Natural killer cell treated with Interleukin-12 subunit alpha and Interleukin-12 subunit beta and Interleukin-15 and Interleukin-18, amount 100 ng/mL, for 72 hours (primary cell): ENCODE measurements at regions not wholly inside any gene's neighbourhood (a gene's known extent, or its start where the extent isn't known, plus 50 kb on each side); places are given as distances from the start of the nearest gene placed in this dataset.
"Not testable (repeated sequence)": the region's sequence is repeated elsewhere in the genome, so short reads cannot be mapped to it uniquely, and the experiment has no call there.

Experiments used
- ATAC-seq, 2 donors: fragments of 150-1000 bp; cut with Tn5 transposase in 1 of 2; sonication (Bioruptor Pico), chemical (Tn5 transposase) in 1 of 2; 2 replicates each; pipeline ENCODE4 v1.10.0; 2021
- DNase-seq: peaks from one replicate; pipeline ENCODE4 v3.0.0; 2022; ENCODE audit warnings: low spot score
- H3K27ac Mint-ChIP-seq, 2 donors: 1 replicate in 1 of 2; 2 replicates in 1 of 2; pipeline ENCODE4 v1.8.0; 2022; ENCODE audit warnings: mixed read lengths in 2 of 2, mild to moderate bottlenecking in 1 of 2, moderate library complexity in 1 of 2
- H3K27me3 Mint-ChIP-seq, 2 donors: 1 replicate in 1 of 2; 2 replicates in 1 of 2; pipeline ENCODE4 v1.8.0; 2022; ENCODE audit warnings: mixed read lengths in 2 of 2
- H3K36me3 Mint-ChIP-seq: one replicate; pipeline ENCODE4 v1.8.0; 2022; ENCODE audit warnings: mixed read lengths
- H3K4me1 Mint-ChIP-seq, 2 donors: 1 replicate in 1 of 2; 2 replicates in 1 of 2; pipeline ENCODE4 v1.8.0; 2022; ENCODE audit warnings: low read depth in 2 of 2, mixed read lengths in 2 of 2, mild to moderate bottlenecking in 1 of 2
- H3K4me3 Mint-ChIP-seq: one replicate; pipeline ENCODE4 v1.8.0; 2022; ENCODE audit warnings: mixed read lengths
- H3K9me3 Mint-ChIP-seq: 2 replicates; pipeline ENCODE4 v1.8.0; 2022; ENCODE audit warnings: mixed read lengths

DNA sequence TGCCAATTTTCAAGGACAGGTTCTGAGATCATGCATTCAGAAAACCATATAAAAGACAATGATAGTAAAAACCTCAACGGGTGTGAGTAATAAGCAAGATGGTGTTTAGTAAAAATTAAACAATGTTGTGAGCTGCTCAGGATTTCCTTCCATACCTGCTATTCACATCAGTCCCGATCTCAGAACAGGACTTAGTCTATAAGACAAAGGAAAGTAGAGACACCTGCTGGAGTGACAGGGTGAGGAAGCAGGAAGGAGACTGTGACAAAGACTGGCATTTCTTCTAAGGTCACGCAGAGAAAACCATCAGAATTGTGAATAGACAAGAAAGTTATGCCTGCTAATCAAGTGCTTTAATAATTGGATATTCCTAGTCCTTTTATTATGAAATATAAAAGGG, 648.0 kb downstream of the DACH1 start:
- H3K27ac Mint-ChIP-seq: no peak overlapping the region
- H3K27me3 Mint-ChIP-seq: no peaks in the 10 kb centered on the region
- no peaks in the 10 kb centered on the region for H3K36me3 Mint-ChIP-seq
- no peaks in the 10 kb centered on the region for H3K4me1 Mint-ChIP-seq
- H3K4me3 Mint-ChIP-seq: no peak overlapping the region
- H3K9me3 Mint-ChIP-seq: peaks cover 10% of the 10 kb centered on the region
- no peak for DNase-seq
- ATAC-seq: no peak

DNA sequence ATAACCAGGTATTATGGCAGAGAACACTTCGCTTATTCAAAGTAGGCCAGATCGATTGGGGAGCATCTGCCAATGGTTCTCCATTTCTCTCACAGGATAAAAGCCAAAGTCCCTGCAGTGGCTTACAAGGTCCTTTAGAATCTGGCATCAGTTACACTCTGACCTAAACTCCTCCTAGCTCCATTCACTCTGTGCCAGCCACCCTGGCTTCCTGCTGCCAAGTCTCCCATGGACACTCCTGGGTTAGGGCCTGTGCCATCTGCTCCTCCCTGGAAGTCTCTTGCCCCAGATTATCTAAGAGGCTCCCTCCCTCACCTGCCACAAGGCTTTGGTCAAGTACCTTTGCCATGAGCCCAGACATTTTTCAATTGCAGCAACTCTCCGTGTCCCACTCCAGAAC, 649.2 kb downstream of the DACH1 start:
- no peaks in the 10 kb centered on the region for H3K27me3 Mint-ChIP-seq
- H3K27ac Mint-ChIP-seq: no peak overlapping the region
- H3K4me1 Mint-ChIP-seq: no peaks in the 10 kb centered on the region
- H3K36me3 Mint-ChIP-seq: no peaks in the 10 kb centered on the region
- DNase-seq (no peak), ATAC-seq (no peak)
- no peak overlapping the region for H3K4me3 Mint-ChIP-seq
- H3K9me3 Mint-ChIP-seq: peaks cover 6% of the 10 kb centered on the region

DNA sequence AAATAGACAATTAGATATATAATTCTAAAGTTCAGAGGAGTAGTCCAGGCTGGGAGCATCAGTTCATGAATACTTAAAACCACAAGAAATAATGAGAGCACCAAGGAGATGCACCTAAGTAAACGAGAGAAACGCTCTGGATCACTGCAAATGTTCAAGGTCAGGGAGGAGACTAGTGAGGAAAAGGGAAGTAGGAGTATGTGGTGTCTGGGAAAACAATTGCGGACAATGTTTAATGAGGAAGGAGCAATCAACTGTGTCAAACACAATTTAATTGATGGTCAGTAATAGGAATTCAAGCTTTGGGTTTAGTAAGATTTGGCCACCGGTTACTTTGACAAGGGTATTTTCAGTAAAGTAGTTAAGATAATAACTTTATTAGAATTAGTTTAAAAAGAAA, 652.2 kb downstream of the DACH1 start:
- Mint-ChIP-seq H3K36me3 (no peaks in the 10 kb centered on the region), H3K27ac (no peak overlapping the region), H3K4me3 (no peak overlapping the region), H3K9me3 (peaks cover 9% of the 10 kb centered on the region), H3K27me3 (no peaks in the 10 kb centered on the region), H3K4me1 (no peaks in the 10 kb centered on the region)
- ATAC-seq (no peak), DNase-seq (no peak)

DNA sequence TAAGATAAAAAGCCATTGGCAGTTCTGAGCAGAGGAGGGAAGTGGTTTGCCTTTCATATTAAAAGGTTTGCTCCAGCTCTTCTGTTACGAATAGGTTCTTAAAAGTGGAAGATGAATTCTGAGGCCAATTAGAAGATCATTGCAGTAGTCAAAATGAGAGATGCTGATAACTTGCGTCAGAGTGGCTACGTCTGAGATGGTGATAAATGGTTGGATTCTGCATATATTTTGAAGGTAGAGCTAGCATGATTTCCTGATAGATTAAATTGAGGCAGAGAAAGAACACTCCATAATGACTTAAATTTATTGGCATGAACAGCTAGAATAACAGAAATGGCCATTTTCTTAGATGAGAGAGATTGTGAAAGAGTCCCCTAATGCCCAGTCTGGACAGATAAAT, 652.6 kb downstream of the DACH1 start:
- Mint-ChIP-seq H3K27me3 (no peaks in the 10 kb centered on the region), H3K9me3 (peaks cover 9% of the 10 kb centered on the region), H3K27ac (no peak overlapping the region), H3K4me3 (no peak overlapping the region), H3K36me3 (no peaks in the 10 kb centered on the region), H3K4me1 (no peaks in the 10 kb centered on the region)
- DNase-seq: no peak
- no peak for ATAC-seq

DNA sequence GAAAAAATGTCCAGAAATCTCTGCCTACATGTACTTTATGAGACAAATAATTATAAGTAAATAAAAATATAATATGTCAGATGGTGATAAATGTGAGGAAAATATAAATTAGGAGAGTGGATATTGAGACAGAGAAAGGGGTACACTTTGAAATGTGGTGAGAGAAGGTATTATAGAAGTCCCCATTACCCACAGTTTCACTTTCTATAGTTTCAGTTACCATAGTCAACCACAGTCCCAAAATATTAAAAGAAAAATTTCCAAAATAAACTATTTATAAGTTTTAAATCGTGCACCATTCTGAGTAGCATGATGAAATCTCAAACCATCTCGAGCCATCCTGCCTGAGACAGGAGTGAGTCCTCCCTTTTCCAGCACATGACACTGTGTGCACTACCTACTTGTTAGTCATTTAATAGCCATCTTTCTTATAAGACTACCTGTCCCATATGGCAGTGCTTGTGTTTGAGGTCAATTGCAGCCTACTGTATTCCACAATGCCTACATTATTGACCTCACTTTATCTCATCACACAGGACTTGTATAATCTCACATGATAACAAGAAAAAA, 653.7 kb downstream of the DACH1 start:
- H3K4me3 Mint-ChIP-seq: no peak overlapping the region
- peaks cover 12% of the 10 kb centered on the region for H3K9me3 Mint-ChIP-seq
- H3K4me1 Mint-ChIP-seq: no peaks in the 10 kb centered on the region
- no peaks in the 10 kb centered on the region for H3K36me3 Mint-ChIP-seq
- no peak overlapping the region for H3K27ac Mint-ChIP-seq
- no peak for ATAC-seq
- DNase-seq: no peak
- H3K27me3 Mint-ChIP-seq: no peaks in the 10 kb centered on the region

DNA sequence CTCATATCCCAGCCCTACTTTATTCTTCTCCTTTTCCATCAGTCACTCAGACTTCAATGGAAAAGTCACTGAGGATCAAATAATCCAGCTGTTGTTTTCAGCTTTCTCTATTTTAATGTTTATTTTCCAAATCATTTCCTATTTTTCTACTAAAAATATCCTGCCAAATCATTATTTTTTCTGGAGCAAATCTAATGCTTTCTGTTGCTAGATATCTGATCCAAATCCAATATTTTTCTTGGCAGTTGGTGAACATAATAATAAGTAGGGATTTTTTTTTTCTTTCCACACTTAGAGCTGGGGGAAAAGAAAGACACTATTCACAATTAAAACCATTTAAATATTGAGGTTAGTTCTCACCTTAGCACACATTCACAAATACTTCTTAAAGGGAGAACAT, 656.1 kb downstream of the DACH1 start:
- H3K27ac Mint-ChIP-seq: no peak overlapping the region
- H3K36me3 Mint-ChIP-seq: no peaks in the 10 kb centered on the region
- no peaks in the 10 kb centered on the region for H3K4me1 Mint-ChIP-seq
- no peak overlapping the region for H3K4me3 Mint-ChIP-seq
- ATAC-seq (no peak), DNase-seq (no peak)
- H3K9me3 Mint-ChIP-seq: peaks cover 12% of the 10 kb centered on the region
- no peaks in the 10 kb centered on the region for H3K27me3 Mint-ChIP-seq

DNA sequence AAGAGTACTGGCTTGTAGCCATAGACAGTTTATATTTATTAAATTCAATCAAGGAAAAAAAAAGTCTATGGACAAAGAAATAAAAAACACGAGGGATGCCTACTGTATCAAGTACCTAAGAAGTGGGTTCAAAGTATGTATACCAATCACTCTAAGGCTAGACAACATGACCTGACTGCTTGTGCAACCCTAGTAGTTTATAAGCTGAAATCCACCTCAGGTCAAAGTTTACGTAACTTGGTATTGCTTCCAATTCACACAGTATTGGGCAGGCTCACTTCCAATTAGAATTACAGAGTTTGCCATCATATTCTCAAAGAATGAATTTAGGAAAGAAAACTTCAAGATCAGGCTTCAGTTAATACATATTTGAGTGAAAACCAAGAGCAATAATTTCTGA, 657.8 kb downstream of the DACH1 start:
- Mint-ChIP-seq H3K4me1 (no peaks in the 10 kb centered on the region), H3K4me3 (no peak overlapping the region), H3K27ac (no peak overlapping the region), H3K9me3 (peaks cover 6% of the 10 kb centered on the region), H3K27me3 (no peaks in the 10 kb centered on the region), H3K36me3 (no peaks in the 10 kb centered on the region)
- no peak for DNase-seq
- no peak for ATAC-seq

DNA sequence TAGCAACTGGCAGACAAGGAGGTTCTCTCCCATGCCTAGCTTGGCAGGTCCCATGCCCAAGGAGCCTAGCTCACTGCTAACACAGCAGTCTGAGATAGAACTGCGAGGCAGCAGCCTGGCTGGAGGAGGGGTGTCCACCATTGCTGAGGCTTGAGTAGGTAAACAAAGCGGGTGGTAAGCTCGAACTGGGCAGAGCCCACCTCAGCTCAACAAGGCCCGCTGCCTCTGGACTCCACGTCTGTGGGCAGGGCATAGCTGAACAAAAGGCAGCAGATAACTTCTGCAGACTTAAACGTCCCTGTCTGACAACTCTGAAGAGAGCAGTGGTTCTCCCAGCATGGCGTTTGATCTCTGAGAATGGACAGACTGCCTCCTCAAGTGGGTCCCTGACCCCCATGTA, 682.4 kb downstream of the DACH1 start:
- H3K36me3 Mint-ChIP-seq, DNase-seq, H3K27me3 Mint-ChIP-seq, H3K9me3 Mint-ChIP-seq, ATAC-seq, H3K4me1 Mint-ChIP-seq, H3K27ac Mint-ChIP-seq, H3K4me3 Mint-ChIP-seq: not testable (repeated sequence)

DNA sequence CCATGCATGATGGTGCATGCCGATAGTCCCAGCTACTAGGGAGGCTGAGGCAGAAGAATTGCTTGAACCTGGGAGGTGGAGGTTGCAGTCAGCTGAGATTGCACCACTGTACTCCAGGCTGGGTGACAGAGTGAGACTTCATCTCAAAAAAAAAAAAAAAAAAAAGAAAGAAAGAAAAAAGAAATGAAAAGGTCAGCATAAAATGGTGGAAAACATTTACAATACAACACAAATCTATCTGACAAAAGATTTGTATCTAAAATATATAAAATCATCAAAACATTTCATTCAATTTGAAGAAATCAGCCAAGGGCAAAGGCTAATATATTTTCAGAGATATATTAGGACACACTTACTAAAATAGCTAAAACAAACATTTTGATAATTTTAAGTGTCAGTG, 683.7 kb downstream of the DACH1 start:
- not testable (repeated sequence) for H3K27me3 Mint-ChIP-seq, H3K4me3 Mint-ChIP-seq, DNase-seq, H3K9me3 Mint-ChIP-seq, H3K4me1 Mint-ChIP-seq, ATAC-seq, H3K27ac Mint-ChIP-seq, H3K36me3 Mint-ChIP-seq

DNA sequence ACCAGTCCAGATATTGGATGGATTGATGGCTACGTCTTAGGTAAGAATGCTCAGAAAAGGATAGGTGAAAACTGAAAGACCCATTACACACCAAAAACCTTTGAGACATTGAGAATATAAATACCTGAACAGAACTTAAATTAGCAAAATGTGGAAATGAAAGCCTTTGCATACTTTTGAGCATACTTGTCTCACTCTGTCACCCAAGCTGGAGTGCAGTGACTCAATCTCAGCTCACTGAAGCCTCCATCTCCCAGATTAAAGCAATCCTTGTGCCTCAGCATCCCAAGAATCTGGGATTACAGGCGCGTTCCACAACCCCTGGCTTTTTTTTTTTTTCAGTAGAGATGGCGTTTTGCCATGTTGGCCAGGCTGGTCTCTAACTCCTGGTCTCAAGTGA, 695.3 kb downstream of the DACH1 start:
- Mint-ChIP-seq H3K4me1 (no peaks in the 10 kb centered on the region), H3K9me3 (peaks cover 14% of the 10 kb centered on the region), H3K27me3 (no peaks in the 10 kb centered on the region), H3K4me3 (no peak overlapping the region), H3K36me3 (no peaks in the 10 kb centered on the region), H3K27ac (no peak overlapping the region)
- DNase-seq: no peak
- ATAC-seq: no peak

DNA sequence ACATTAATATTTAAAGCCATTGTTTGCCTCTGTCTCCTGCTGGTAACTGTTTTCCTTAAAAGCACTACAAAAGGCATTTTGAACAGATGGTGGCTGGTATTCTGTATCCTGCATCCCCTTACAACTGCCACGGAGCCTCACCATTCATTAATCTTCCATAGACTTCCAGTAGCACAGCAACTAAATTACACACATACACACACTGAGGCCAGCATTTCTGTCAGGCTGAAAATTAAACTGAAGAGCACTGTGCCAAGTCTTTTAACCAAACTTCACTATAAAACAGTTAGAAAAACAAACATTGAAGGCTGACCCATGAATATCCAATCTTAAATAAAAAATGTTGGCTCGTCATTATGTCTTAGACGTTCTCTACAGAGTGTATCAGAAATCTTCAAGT, 697.8 kb downstream of the DACH1 start:
- Mint-ChIP-seq H3K27me3 (no peaks in the 10 kb centered on the region), H3K4me3 (no peak overlapping the region), H3K27ac (no peak overlapping the region), H3K4me1 (no peaks in the 10 kb centered on the region), H3K36me3 (no peaks in the 10 kb centered on the region), H3K9me3 (peaks cover 12% of the 10 kb centered on the region)
- DNase-seq (no peak), ATAC-seq (no peak)

DNA sequence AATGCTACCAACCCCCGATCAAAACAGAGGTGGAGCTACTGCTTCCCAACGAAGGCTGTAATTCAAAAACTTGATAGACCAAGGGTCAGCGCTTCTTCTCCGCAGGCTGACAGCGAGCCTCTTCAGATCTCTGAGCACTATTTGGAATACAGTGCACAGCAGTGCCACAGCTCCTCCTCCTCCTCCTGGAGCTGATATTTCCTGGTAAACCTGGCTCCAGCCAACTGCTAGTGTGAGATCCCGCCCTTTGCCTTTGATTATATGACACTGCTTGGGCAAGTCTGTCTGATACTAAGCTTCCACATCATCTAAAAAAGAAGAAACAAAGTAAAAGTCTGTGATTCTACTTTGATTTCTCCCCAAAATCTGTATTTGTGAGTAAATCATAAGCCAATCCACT, 710.5 kb downstream of the DACH1 start:
- Mint-ChIP-seq H3K27me3 (no peaks in the 10 kb centered on the region), H3K4me1 (no peaks in the 10 kb centered on the region), H3K4me3 (no peak overlapping the region), H3K36me3 (no peaks in the 10 kb centered on the region), H3K27ac (no peak overlapping the region), H3K9me3 (peaks cover 17% of the 10 kb centered on the region)
- DNase-seq (no peak), ATAC-seq (no peak)

DNA sequence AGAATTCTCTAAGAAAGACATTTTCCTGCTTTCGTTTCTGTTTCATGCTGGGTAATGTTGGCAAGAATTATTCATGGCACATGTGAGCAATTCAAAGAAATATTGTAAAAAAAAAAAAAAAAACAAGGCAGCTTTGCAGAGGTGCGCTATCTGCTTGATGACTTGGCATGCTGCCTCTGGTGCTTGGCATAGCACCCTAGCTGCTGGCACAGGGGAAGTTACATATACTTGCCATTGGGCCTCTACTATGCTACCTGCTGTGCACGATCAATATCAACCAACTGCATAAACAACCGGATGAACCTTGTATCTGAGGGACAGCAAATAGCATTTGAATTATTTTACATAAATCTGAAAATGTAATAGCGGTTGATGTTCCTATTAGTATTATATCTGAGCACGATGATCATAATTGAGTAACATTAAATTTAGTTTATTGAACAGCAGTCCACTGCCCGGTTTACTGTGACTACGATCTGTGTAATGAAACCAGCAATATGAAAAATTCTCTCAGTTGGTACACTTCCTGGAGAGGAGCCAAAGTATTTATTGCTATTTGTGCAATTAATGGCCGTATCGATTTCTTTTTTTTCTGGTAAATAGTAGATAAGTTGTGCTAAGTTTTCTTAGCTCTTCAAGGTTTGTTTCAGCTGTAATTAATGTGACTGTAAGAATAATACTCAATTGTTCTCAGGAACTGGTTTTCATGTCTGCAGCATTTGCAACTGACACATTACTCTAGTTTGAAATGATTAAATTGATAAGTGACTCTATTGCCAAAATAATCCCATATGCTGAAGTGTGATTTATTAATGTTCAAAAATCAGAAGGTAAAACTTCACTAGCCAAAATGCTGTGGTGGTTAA, 717.3 kb downstream of the DACH1 start:
- H3K4me3 Mint-ChIP-seq: no peak overlapping the region
- peaks cover 13% of the 10 kb centered on the region for H3K9me3 Mint-ChIP-seq
- ATAC-seq: no peak
- H3K27me3 Mint-ChIP-seq: no peaks in the 10 kb centered on the region
- no peak overlapping the region for H3K27ac Mint-ChIP-seq
- DNase-seq: no peak
- no peaks in the 10 kb centered on the region for H3K4me1 Mint-ChIP-seq
- H3K36me3 Mint-ChIP-seq: no peaks in the 10 kb centered on the region

DNA sequence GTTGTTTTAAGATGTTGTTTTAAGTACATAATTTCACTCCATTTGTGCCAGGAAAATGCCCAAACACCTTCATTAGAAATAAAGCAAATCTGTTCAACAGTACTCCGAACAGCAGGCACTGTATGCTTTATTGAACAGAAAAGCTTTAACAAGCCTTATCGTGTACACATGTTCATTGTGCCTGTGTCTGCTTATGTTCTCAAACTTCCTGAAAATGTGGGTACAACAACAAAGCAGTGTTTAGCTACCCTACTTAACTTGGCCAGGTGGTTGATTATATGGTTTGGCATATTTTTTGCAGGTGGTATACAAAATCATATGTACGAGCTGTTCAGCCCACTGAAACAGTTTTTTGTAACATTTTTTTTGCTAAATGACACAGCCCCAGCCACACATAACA, 718.0 kb downstream of the DACH1 start:
- H3K27ac Mint-ChIP-seq: no peak overlapping the region
- H3K4me3 Mint-ChIP-seq: no peak overlapping the region
- ATAC-seq: no peak
- H3K36me3 Mint-ChIP-seq: no peaks in the 10 kb centered on the region
- H3K27me3 Mint-ChIP-seq: no peaks in the 10 kb centered on the region
- peaks cover 8% of the 10 kb centered on the region for H3K9me3 Mint-ChIP-seq
- H3K4me1 Mint-ChIP-seq: no peaks in the 10 kb centered on the region
- no peak for DNase-seq

DNA sequence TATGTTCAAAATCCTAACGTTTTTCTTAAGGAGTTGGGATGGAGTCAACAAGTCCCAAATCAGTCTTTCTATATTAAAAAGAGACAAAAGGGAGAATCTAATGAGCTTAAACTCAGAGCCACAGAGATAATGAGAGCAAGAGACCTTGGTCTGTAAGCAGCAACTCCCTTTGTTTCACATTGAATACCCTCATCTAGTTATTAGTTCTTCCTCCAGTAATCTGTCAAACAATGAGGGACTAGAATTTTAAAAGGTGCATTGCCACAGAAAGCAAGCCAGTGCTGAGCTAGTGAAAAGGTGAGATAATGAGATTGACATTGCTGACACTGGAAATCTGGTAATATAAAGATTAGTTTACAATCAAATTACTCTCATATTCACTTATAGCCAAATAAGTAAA, 718.6 kb downstream of the DACH1 start:
- Mint-ChIP-seq H3K27me3 (no peaks in the 10 kb centered on the region), H3K4me3 (no peak overlapping the region), H3K36me3 (no peaks in the 10 kb centered on the region), H3K4me1 (no peaks in the 10 kb centered on the region), H3K27ac (no peak overlapping the region), H3K9me3 (peaks cover 3% of the 10 kb centered on the region)
- ATAC-seq (no peak), DNase-seq (no peak)
